ENCODE measurements at regions not wholly inside any gene's neighbourhood (a gene's known extent, or its start where the extent isn't known, plus 50 kb on each side); places are given as distances from the start of the nearest gene placed in this dataset.
"Not testable (repeated sequence)": the region's sequence is repeated elsewhere in the genome, so short reads cannot be mapped to it uniquely, and the experiment has no call there.

DNA sequence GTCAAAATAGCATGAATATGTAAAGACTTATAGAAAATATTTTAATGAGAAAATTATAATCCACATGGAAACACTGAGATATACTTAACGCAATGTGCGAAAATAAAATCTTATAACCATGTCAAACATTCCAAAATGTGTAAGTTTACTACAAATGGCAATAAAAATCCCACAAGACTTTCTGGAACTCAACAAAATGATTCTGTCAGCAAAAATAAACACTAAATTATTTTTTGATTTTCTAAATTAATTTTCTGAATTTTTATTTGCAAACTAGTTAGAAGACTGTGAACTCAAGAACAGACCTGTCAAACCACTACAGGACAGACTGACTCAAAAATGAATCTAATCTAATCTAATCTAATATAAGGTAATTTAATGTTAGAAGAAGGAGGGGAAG lies 160.8 kb upstream of the KCTD7 start:
- no peak for DNase-seq (ENCODE audit: unreplicated experiment)
- H3K4me3 Mint-ChIP-seq (ENCODE audit: unreplicated experiment), result no peak overlapping the region
- BruUV-seq (replicated peaks), result no TSS peak
- CTCF ChIA-PET, result no interaction called here
- no peaks in the 10 kb centered on the region for H3K9me3 Mint-ChIP-seq (ENCODE audit: unreplicated experiment)
- H3K27me3 Mint-ChIP-seq (ENCODE audit: insufficient read depth, unreplicated experiment), result no peaks in the 10 kb centered on the region
- TF ChIP-seq, protein P1, sequence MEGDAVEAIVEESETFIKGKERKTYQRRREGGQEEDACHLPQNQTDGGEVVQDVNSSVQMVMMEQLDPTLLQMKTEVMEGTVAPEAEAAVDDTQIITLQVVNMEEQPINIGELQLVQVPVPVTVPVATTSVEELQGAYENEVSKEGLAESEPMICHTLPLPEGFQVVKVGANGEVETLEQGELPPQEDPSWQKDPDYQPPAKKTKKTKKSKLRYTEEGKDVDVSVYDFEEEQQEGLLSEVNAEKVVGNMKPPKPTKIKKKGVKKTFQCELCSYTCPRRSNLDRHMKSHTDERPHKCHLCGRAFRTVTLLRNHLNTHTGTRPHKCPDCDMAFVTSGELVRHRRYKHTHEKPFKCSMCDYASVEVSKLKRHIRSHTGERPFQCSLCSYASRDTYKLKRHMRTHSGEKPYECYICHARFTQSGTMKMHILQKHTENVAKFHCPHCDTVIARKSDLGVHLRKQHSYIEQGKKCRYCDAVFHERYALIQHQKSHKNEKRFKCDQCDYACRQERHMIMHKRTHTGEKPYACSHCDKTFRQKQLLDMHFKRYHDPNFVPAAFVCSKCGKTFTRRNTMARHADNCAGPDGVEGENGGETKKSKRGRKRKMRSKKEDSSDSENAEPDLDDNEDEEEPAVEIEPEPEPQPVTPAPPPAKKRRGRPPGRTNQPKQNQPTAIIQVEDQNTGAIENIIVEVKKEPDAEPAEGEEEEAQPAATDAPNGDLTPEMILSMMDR (IDR thresholded peaks at IDR 0.05; ENCODE audit: unreplicated experiment), result no peak
- H3K4me1 Mint-ChIP-seq (ENCODE audit: insufficient read depth, unreplicated experiment), result no peaks in the 10 kb centered on the region
- intact Hi-C loops (cut with micrococcal nuclease), result no loop called here
- peaks cover 19% of the 10 kb centered on the region for H3K36me3 Mint-ChIP-seq (ENCODE audit: insufficient read depth, unreplicated experiment)
- POLR2A ChIA-PET, result interaction anchor here (0.7 to 0.9 kb wide), 2 partner anchors 9 to 17 kb away, joined by 3 read pairs; no protein-coding TSS in a partner anchor
- no peak overlapping the region for H3K27ac Mint-ChIP-seq (ENCODE audit: low read depth, unreplicated experiment)

DNA sequence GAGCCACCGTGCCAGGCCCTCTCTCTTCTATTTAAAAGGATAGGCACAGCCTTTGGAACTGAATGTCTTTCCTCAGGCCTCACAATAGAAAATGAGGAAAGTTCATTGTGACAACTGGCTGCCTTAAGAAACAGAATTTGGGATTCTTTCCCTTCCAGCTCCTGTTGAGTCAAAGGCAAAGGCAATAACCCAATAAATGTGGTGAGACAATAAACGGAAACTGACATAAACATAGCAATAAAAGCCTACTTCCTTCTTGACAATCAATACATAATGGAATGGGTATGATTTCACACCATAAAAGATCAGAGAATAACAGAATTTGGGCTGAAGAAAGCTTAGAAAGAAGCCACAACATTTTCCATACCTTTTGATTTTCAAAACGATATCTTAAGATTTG lies 155.6 kb upstream of the KCTD7 start:
- BruUV-seq (replicated peaks); H3K4me1 Mint-ChIP-seq (ENCODE audit: insufficient read depth, unreplicated experiment); H3K4me3 Mint-ChIP-seq (ENCODE audit: unreplicated experiment); H3K9me3 Mint-ChIP-seq (ENCODE audit: unreplicated experiment); H3K27ac Mint-ChIP-seq (ENCODE audit: low read depth, unreplicated experiment); DNase-seq (ENCODE audit: unreplicated experiment); H3K27me3 Mint-ChIP-seq (ENCODE audit: insufficient read depth, unreplicated experiment); intact Hi-C loops (cut with micrococcal nuclease); CTCF ChIA-PET: not testable (repeated sequence)
- POLR2A ChIA-PET, result interaction anchor here (0.9 kb wide), 1 partner anchor 20 kb away, joined by 3 read pairs; no protein-coding TSS in a partner anchor
- peaks cover 42% of the 10 kb centered on the region for H3K36me3 Mint-ChIP-seq (ENCODE audit: insufficient read depth, unreplicated experiment)

DNA sequence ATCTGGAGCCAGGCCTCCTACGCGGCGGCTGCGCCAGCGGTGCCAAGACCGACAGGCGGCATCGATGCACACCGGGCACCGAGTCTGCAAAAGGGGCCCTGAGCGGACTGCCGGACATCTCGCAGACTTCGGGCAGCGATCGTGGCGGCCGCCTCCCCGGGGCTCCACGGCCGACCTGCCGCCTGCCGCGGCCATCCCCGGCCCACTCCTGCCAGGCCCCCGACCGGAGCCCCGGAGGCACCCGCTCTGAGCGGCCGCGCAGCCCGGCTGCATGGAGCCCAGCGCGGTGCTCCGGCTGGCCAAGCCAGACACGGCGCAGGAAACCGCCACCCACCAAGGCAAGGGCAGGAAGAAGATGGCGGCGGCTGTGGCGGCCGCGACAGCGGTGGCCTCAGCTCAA lies 154.2 kb upstream of the KCTD7 start:
- DNase-seq (ENCODE audit: unreplicated experiment), result no peak
- TF ChIP-seq, protein P1 (IDR thresholded peaks at IDR 0.05; ENCODE audit: unreplicated experiment), result no peak
- H3K4me1 Mint-ChIP-seq (ENCODE audit: insufficient read depth, unreplicated experiment), result no peaks in the 10 kb centered on the region
- intact Hi-C loops (cut with micrococcal nuclease), result no loop called here
- no peaks in the 10 kb centered on the region for H3K9me3 Mint-ChIP-seq (ENCODE audit: unreplicated experiment)
- H3K27me3 Mint-ChIP-seq (ENCODE audit: insufficient read depth, unreplicated experiment), result no peaks in the 10 kb centered on the region
- no TSS peak for BruUV-seq (replicated peaks)
- H3K4me3 Mint-ChIP-seq (ENCODE audit: unreplicated experiment), result no peak overlapping the region
- ChIA-PET CTCF (no interaction called here), POLR2A (interaction anchor here (0.7 kb wide), 1 partner anchor 10 kb away, joined by 3 read pairs; no protein-coding TSS in a partner anchor)
- peaks cover 56% of the 10 kb centered on the region for H3K36me3 Mint-ChIP-seq (ENCODE audit: insufficient read depth, unreplicated experiment)
- no peak overlapping the region for H3K27ac Mint-ChIP-seq (ENCODE audit: low read depth, unreplicated experiment)

DNA sequence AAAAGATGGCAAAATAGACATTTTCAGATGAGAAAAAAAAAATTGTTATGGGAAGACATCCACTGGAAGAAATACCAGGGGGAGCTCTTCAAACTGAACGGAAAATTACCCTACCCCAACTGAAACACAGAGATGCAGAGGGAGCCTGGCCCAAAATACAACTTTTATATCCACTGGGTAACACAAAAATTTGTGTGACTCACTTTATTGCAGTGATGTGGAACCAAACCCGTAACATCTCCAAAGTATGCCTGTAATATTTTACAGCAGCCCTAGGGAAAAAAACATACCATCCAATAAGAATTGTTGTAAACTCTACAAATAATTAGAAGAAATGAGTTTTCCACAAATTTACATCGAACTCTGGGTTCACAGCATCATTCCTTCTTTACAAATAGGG lies 152.6 kb upstream of the KCTD7 start:
- BruUV-seq (replicated peaks); DNase-seq (ENCODE audit: unreplicated experiment); intact Hi-C loops (cut with micrococcal nuclease); CTCF ChIA-PET; POLR2A ChIA-PET; H3K27me3 Mint-ChIP-seq (ENCODE audit: insufficient read depth, unreplicated experiment); H3K9me3 Mint-ChIP-seq (ENCODE audit: unreplicated experiment); H3K4me3 Mint-ChIP-seq (ENCODE audit: unreplicated experiment); H3K4me1 Mint-ChIP-seq (ENCODE audit: insufficient read depth, unreplicated experiment); H3K27ac Mint-ChIP-seq (ENCODE audit: low read depth, unreplicated experiment): not testable (repeated sequence)
- H3K36me3 Mint-ChIP-seq (ENCODE audit: insufficient read depth, unreplicated experiment), result peaks cover 62% of the 10 kb centered on the region

DNA sequence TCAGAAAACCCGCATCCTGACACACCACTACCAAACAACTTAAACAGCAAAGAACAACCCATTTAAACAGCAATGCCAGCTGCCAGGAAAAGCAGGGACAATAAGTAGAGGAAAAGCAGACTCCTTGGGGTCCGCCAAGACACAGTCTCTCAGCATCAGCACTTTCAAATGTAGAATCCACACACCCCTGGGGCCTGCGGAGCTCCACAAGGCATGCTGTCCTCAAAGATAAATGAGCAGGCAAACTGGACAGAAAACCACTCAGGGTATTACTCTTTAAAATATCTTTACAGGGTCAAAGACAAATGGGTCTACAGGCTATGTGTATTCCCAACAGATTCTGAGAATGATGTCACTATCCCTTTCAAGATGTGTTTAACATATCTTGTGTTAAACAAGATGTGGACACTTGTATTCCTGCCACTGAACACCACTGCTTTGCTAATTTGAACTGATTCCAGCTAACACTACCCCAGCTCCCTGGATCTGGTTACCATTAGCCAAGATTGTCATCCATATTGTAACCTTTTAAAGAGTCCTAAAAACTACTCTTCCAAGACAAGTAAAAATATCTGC lies 150.8 kb upstream of the KCTD7 start:
- H3K36me3 Mint-ChIP-seq (ENCODE audit: insufficient read depth, unreplicated experiment), result peaks cover 71% of the 10 kb centered on the region
- H3K27me3 Mint-ChIP-seq (ENCODE audit: insufficient read depth, unreplicated experiment); H3K9me3 Mint-ChIP-seq (ENCODE audit: unreplicated experiment); H3K27ac Mint-ChIP-seq (ENCODE audit: low read depth, unreplicated experiment); CTCF ChIA-PET; H3K4me1 Mint-ChIP-seq (ENCODE audit: insufficient read depth, unreplicated experiment); intact Hi-C loops (cut with micrococcal nuclease); H3K4me3 Mint-ChIP-seq (ENCODE audit: unreplicated experiment); DNase-seq (ENCODE audit: unreplicated experiment); BruUV-seq (replicated peaks); POLR2A ChIA-PET: not testable (repeated sequence)

DNA sequence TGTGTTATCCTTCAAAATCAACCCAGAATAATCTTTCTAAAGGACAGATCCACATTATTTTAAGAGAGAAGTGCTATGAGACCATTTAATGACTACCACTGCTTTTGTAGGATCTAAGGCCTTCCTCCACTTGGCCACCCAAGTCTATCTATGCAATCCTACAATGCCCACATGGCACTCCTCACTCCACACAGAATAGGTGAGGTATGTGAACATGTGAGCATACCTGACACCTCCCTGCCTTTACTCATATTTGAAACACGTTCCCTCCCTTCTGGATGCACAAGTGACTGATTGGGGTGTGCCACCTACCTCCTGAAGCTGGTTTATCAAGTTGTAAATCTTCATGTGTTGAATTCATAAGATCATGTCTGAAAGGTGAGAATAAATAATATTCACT lies 147.5 kb upstream of the KCTD7 start:
- H3K27me3 Mint-ChIP-seq (ENCODE audit: insufficient read depth, unreplicated experiment); POLR2A ChIA-PET; DNase-seq (ENCODE audit: unreplicated experiment): not testable (repeated sequence)

DNA sequence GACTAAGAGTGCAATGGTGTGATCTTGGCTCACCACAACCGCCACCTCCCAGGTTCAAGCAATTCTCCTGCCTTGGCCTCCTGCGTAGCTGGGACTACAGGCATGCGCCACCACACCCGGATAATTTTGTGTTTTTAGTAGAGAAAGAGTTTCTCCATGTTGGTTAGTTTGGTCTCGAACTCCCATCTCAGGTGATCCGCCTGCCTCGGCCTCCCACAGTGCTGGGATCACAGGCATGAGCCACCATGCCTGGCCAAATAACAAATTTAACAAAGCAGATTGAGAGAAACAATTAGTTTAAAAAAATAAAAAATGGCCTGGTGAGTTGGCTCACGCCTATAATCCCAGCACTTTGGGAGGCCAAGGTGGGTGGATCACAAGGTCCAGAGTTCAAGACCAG lies 139.6 kb upstream of the KCTD7 start:
- ChIA-PET POLR2A (interaction anchor here (0.6 kb wide), 1 partner anchor 350 kb away, joined by 4 read pairs; no protein-coding TSS in a partner anchor), CTCF (interaction anchor here (0.6 kb wide), 1 partner anchor 190 kb away, joined by 5 read pairs; no protein-coding TSS in a partner anchor)
- BruUV-seq (replicated peaks); intact Hi-C loops (cut with micrococcal nuclease); H3K4me3 Mint-ChIP-seq (ENCODE audit: unreplicated experiment); H3K9me3 Mint-ChIP-seq (ENCODE audit: unreplicated experiment); DNase-seq (ENCODE audit: unreplicated experiment); H3K27ac Mint-ChIP-seq (ENCODE audit: low read depth, unreplicated experiment); H3K27me3 Mint-ChIP-seq (ENCODE audit: insufficient read depth, unreplicated experiment); H3K4me1 Mint-ChIP-seq (ENCODE audit: insufficient read depth, unreplicated experiment): not testable (repeated sequence)
- H3K36me3 Mint-ChIP-seq (ENCODE audit: insufficient read depth, unreplicated experiment), result peaks cover 45% of the 10 kb centered on the region

More for the DNA sequence above, 147.5 kb upstream of the KCTD7 start:
- H3K36me3 Mint-ChIP-seq (ENCODE audit: insufficient read depth, unreplicated experiment), result peaks cover 86% of the 10 kb centered on the region
- H3K9me3 Mint-ChIP-seq (ENCODE audit: unreplicated experiment); H3K4me3 Mint-ChIP-seq (ENCODE audit: unreplicated experiment); H3K4me1 Mint-ChIP-seq (ENCODE audit: insufficient read depth, unreplicated experiment); intact Hi-C loops (cut with micrococcal nuclease); BruUV-seq (replicated peaks); H3K27ac Mint-ChIP-seq (ENCODE audit: low read depth, unreplicated experiment): not testable (repeated sequence)
- CTCF ChIA-PET, result interaction anchor here (0.6 kb wide), 1 partner anchor 875 kb away, joined by 3 read pairs; no protein-coding TSS in a partner anchor

DNA sequence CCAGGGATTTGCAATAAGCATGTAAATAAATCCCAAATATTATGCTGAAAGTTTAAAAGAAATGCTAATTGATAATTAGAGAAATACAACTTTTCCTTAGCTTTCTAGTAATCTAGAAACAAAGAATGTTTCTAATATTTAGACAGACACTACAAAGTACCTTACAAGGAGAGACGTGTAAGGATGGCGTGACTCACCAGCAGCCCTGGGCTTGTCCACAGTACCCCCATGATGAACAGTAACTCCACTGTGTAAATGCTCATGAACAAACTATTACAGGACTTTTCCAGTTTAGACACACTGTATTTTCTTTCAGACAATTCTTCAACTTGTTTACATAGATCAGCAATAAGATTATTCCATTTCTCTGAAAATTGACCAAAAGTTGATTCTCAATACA lies 138.9 kb upstream of the KCTD7 start:
- H3K9me3 Mint-ChIP-seq (ENCODE audit: unreplicated experiment); DNase-seq (ENCODE audit: unreplicated experiment); CTCF ChIA-PET; BruUV-seq (replicated peaks); H3K27ac Mint-ChIP-seq (ENCODE audit: low read depth, unreplicated experiment); H3K4me1 Mint-ChIP-seq (ENCODE audit: insufficient read depth, unreplicated experiment); intact Hi-C loops (cut with micrococcal nuclease); H3K27me3 Mint-ChIP-seq (ENCODE audit: insufficient read depth, unreplicated experiment); H3K4me3 Mint-ChIP-seq (ENCODE audit: unreplicated experiment): not testable (repeated sequence)
- POLR2A ChIA-PET, result interaction anchor here (0.6 kb wide), 1 partner anchor 351 kb away, joined by 4 read pairs; no protein-coding TSS in a partner anchor
- H3K36me3 Mint-ChIP-seq (ENCODE audit: insufficient read depth, unreplicated experiment), result peaks cover 39% of the 10 kb centered on the region
